Trophoblast cell (in vitro differentiated cells and primary cell): ENCODE measurements at regions not wholly inside any gene's neighbourhood (a gene's known extent, or its start where the extent isn't known, plus 50 kb on each side); places are given as distances from the start of the nearest gene placed in this dataset.
A peak's percentile ranks its signal among the peaks of the same experiment; 100 is the strongest.

Experiments
- DNase-seq, 2 donors: peaks; one replicate each; pipeline ENCODE4 v3.0.0-alpha.2; 2016
- H2AFZ ChIP-seq: 2 replicates; pipeline ENCODE4 v1.6.1; 2013; ENCODE audit warnings: low read length, moderate library complexity, mild to moderate bottlenecking; ENCODE audit not compliant: insufficient read depth, poor library complexity
- H2AK5ac ChIP-seq: 2 replicates; pipeline ENCODE4 v1.6.1; 2013; ENCODE audit warnings: mild to moderate bottlenecking, low read length
- H2BK120ac ChIP-seq: 2 replicates; pipeline ENCODE4 v1.6.1; 2013; ENCODE audit warnings: low read length, mild to moderate bottlenecking, moderate library complexity; ENCODE audit not compliant: insufficient read depth, poor library complexity
- H2BK12ac ChIP-seq: 2 replicates; pipeline ENCODE4 v1.6.1; 2013; ENCODE audit warnings: mild to moderate bottlenecking, low read length, moderate library complexity
- H2BK5ac ChIP-seq: 2 replicates; pipeline ENCODE4 v1.6.1; 2013; ENCODE audit warnings: low read length, low read depth, moderate library complexity, mild to moderate bottlenecking; ENCODE audit not compliant: poor library complexity
- H3K14ac ChIP-seq: 2 replicates; pipeline ENCODE4 v1.6.1; 2013; ENCODE audit warnings: mild to moderate bottlenecking, low read length
- H3K18ac ChIP-seq: 2 replicates; pipeline ENCODE4 v1.6.1; 2013; ENCODE audit warnings: mild to moderate bottlenecking, low read length
- H3K23ac ChIP-seq: 2 replicates; pipeline ENCODE4 v1.6.1; 2013; ENCODE audit warnings: low read length
- H3K27ac ChIP-seq: 2 replicates; pipeline ENCODE4 v1.5.1; 2013; ENCODE audit warnings: low read depth, mild to moderate bottlenecking, inconsistent platforms, low read length, moderate library complexity
- H3K27me3 ChIP-seq: 2 replicates; pipeline ENCODE4 v1.6.1; 2013; ENCODE audit warnings: inconsistent platforms, mild to moderate bottlenecking, low read length, moderate library complexity; ENCODE audit not compliant: insufficient read depth
- H3K36me3 ChIP-seq, 2 experiments: 1 replicate in 1 of 2; 2 replicates in 1 of 2; pipeline ENCODE4 v1.6.1; 2013; ENCODE audit warnings: low read length in 2 of 2, mild to moderate bottlenecking in 2 of 2, moderate library complexity in 1 of 2; ENCODE audit not compliant: insufficient read depth in 2 of 2, control insufficient read depth in 1 of 2
- H3K4ac ChIP-seq: 2 replicates; pipeline ENCODE4 v1.6.1; 2013; ENCODE audit warnings: low read depth, mild to moderate bottlenecking, low read length, moderate library complexity
- H3K4me1 ChIP-seq, 2 experiments: 1 replicate in 1 of 2; 2 replicates in 1 of 2; pipeline ENCODE4 v1.6.1; 2013; ENCODE audit warnings: low read length in 2 of 2, mild to moderate bottlenecking in 2 of 2, moderate library complexity in 1 of 2; ENCODE audit not compliant: insufficient read depth in 2 of 2, control insufficient read depth in 1 of 2
- H3K4me2 ChIP-seq: 2 replicates; pipeline ENCODE4 v1.6.1; 2013; ENCODE audit warnings: inconsistent platforms, mild to moderate bottlenecking, low read length, moderate library complexity
- H3K4me3 ChIP-seq: 2 replicates; pipeline ENCODE4 v1.5.1; 2013; ENCODE audit warnings: mild to moderate bottlenecking, low read depth, low read length, inconsistent platforms
- H3K79me1 ChIP-seq: one replicate; pipeline ENCODE4 v1.6.1; 2013; ENCODE audit warnings: low read length
- H3K79me2 ChIP-seq: 2 replicates; pipeline ENCODE4 v1.6.1; 2013; ENCODE audit warnings: low read length, mild to moderate bottlenecking; ENCODE audit not compliant: control insufficient read depth, insufficient read depth, poor library complexity
- H3K9ac ChIP-seq: 2 replicates; pipeline ENCODE4 v1.6.1; 2013; ENCODE audit warnings: mild to moderate bottlenecking, low read length
- H3K9me3 ChIP-seq: 2 replicates; pipeline ENCODE4 v1.6.1; 2013; ENCODE audit warnings: low read depth, mild to moderate bottlenecking, control low read depth, inconsistent platforms, low read length; ENCODE audit not compliant: insufficient read depth
- H4K12ac ChIP-seq: 2 replicates; pipeline ENCODE4 v1.6.1; 2013; ENCODE audit warnings: low read depth, mild to moderate bottlenecking, low read length, moderate library complexity
- H4K8ac ChIP-seq: 2 replicates; pipeline ENCODE4 v1.6.1; 2013; ENCODE audit warnings: low read depth, mild to moderate bottlenecking, low read length, moderate library complexity
- H4K91ac ChIP-seq: one replicate; pipeline ENCODE4 v1.6.1; 2013; ENCODE audit warnings: low read depth, mild to moderate bottlenecking, low read length, moderate library complexity
- WGBS: extraction: QIAGEN DNeasy Blood & Tissue Kit; methylation state at CpG from one replicate; pipeline ENCODE4 v1.1.7; 2013; ENCODE audit warnings: missing lambda C conversion rate; ENCODE audit not compliant: insufficient read length, insufficient coverage; ENCODE audit errors: extremely low coverage; 5-methylcytosine and 5-hydroxymethylcytosine counted together

DNA sequence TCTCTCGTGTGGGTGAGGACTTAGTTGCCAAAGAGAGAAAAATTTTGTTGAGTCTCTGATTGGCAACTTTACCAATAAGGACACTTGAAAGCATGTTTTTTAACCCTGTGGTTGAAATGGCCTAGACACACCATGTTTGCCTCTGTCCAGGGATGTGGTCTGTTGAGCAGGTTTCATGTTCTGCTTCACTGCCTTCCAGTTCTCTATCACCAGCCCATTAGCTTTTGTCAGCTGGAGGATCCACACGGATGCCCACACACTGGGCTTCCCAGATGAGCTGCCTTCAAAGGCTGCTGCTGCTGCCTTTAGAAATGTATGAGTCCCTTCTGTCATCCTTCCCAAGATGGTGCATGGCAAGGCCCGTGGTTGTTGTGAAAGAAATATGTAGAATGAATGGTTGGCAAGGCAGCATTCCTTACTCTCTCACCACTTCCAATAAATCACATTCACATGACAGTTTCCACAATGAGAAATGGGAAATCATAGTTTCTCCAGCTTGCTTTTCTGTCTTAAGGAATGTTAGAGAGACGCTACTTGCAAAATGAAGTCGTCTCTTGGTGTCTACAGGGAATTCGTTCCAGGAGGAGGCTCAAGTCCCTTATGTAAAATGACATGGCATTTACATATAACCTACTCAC is 108.2 kb upstream of the SLC35F3 start:
- H3K4me3 ChIP-seq: no peak overlapping the region
- H3K79me2 ChIP-seq: no peaks in the 10 kb centered on the region
- no peak for DNase-seq
- H3K18ac ChIP-seq: no peak overlapping the region
- H3K23ac ChIP-seq: no peak overlapping the region
- no peak overlapping the region for H4K91ac ChIP-seq
- no peaks in the 10 kb centered on the region for H3K79me1 ChIP-seq
- no peak overlapping the region for H3K4me2 ChIP-seq
- no peak overlapping the region for H3K14ac ChIP-seq
- no peak overlapping the region for H2AK5ac ChIP-seq
- H3K27ac ChIP-seq: no peak overlapping the region
- no peak overlapping the region for H2AFZ ChIP-seq
- no peak overlapping the region for H3K4ac ChIP-seq
- H3K9ac ChIP-seq: peak overlapping the region; percentile 53
- no peak overlapping the region for H2BK12ac ChIP-seq
- H4K8ac ChIP-seq: no peak overlapping the region
- H2BK120ac ChIP-seq: no peak overlapping the region
- H3K9me3 ChIP-seq: peaks cover 1% of the 10 kb centered on the region
- H4K12ac ChIP-seq: no peak overlapping the region
- no peaks in the 10 kb centered on the region for H3K27me3 ChIP-seq
- no peaks in the 10 kb centered on the region for H3K4me1 ChIP-seq
- H3K36me3 ChIP-seq: no peaks in the 10 kb centered on the region
- no CpG with 5 or more reads among the region's 6 CpGs for WGBS
- no peak overlapping the region for H2BK5ac ChIP-seq

DNA sequence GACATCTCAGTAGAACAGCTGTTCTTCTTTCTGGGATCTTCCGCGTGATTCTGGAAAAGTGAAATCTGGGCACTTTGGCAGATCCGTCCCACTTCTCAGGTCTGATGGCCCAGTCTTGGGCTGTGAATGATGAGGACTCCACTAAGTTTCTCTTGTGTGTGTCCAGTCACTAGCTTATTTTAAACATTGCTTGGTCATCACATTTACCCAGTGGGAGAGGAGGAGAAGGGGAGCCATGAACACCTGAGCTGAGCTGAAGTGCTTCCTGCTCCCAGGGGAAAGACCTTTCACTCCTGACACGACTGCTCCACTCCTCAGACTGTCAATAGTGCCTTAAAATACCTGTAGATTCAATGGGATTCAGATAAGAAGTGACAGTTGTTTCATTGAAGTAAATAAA is 101.9 kb upstream of the SLC35F3 start:
- Histone ChIP-seq H2BK120ac (no peak overlapping the region), H3K27me3 (no peaks in the 10 kb centered on the region), H2AFZ (no peak overlapping the region), H2BK5ac (no peak overlapping the region), H3K4me2 (no peak overlapping the region), H3K14ac (no peak overlapping the region), H3K9me3 (peaks cover 1% of the 10 kb centered on the region), H3K4me3 (no peak overlapping the region), H4K8ac (no peak overlapping the region), H3K36me3 (no peaks in the 10 kb centered on the region), H3K18ac (no peak overlapping the region), H4K12ac (no peak overlapping the region), H3K27ac (no peak overlapping the region), H2AK5ac (no peak overlapping the region), H3K9ac (no peak overlapping the region), H3K23ac (no peak overlapping the region), H3K4me1 (no peaks in the 10 kb centered on the region), H3K79me2 (no peaks in the 10 kb centered on the region), H3K4ac (no peak overlapping the region), H2BK12ac (no peak overlapping the region), H3K79me1 (no peaks in the 10 kb centered on the region), H4K91ac (no peak overlapping the region)
- WGBS: no CpG with 5 or more reads among the region's 4 CpGs
- DNase-seq: no peak

DNA sequence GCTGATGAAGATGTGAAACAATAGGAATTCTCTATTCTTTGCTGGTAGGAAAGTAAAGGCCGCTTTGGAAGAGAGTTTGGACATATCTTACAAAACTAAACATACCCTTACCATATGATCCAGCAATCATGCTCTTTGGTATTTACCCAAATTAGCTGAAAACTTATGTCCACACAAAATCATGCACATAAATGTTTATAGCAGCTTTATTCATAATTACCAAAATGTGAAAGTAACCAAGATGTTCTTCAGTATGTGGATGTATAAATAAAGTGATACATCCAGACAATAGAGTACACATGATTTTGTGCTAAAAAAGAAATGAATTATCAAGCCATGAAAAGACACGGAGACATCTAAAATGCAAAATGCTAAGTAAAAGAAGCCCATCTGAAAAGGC is 98.7 kb upstream of the SLC35F3 start:
- Histone ChIP-seq H3K79me1 (no peaks in the 10 kb centered on the region), H2AK5ac (no peak overlapping the region), H3K18ac (no peak overlapping the region), H2AFZ (no peak overlapping the region), H3K27me3 (no peaks in the 10 kb centered on the region), H3K27ac (no peak overlapping the region), H2BK120ac (no peak overlapping the region), H3K4me1 (no peaks in the 10 kb centered on the region), H4K12ac (no peak overlapping the region), H4K91ac (no peak overlapping the region), H2BK12ac (no peak overlapping the region), H3K23ac (no peak overlapping the region), H3K4me2 (no peak overlapping the region), H3K79me2 (no peaks in the 10 kb centered on the region), H3K14ac (no peak overlapping the region), H3K9ac (no peak overlapping the region), H3K9me3 (peaks cover under 1% of the 10 kb centered on the region), H2BK5ac (no peak overlapping the region), H3K4ac (no peak overlapping the region), H3K36me3 (no peaks in the 10 kb centered on the region), H4K8ac (no peak overlapping the region), H3K4me3 (no peak overlapping the region)
- WGBS: no CpG with 5 or more reads among the region's 2 CpGs
- no peak for DNase-seq

DNA sequence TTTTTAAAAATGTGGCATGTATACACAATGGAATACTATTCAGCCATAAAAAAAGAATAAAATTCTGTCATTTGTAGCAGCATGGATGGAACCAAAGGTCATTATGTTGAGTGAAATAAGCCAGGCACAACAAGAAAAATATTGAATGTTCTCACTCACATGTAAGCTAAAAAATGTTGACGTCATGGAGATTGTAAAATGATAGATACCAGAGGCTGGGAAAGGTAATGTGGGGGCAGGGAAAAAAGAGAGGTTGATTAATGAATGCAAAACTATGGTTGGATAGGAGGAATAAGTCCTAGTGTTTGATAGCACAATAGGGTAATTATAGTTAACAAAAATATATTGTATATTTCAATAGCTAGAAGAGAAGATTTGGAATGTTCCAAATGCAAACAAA is 89.1 kb upstream of the SLC35F3 start:
- Histone ChIP-seq H3K27ac (no peak overlapping the region), H3K14ac (no peak overlapping the region), H2AK5ac (no peak overlapping the region), H3K4me1 (peaks cover 5 to 10% of the 10 kb centered on the region in 2 experiments), H2BK5ac (no peak overlapping the region), H3K4ac (no peak overlapping the region), H3K79me2 (no peaks in the 10 kb centered on the region), H3K23ac (no peak overlapping the region), H3K79me1 (peaks cover 9% of the 10 kb centered on the region), H3K9me3 (no peaks in the 10 kb centered on the region), H4K12ac (no peak overlapping the region), H2BK12ac (no peak overlapping the region), H3K4me2 (no peak overlapping the region), H2BK120ac (no peak overlapping the region), H3K27me3 (no peaks in the 10 kb centered on the region), H4K91ac (no peak overlapping the region), H3K9ac (no peak overlapping the region), H2AFZ (no peak overlapping the region), H3K36me3 (no peaks in the 10 kb centered on the region), H3K4me3 (no peak overlapping the region), H4K8ac (no peak overlapping the region), H3K18ac (no peak overlapping the region)
- WGBS: no CpG with 5 or more reads among the region's 1 CpG
- no peak for DNase-seq
